ENCODE measurements at regions not wholly inside any gene's neighbourhood (a gene's known extent, or its start where the extent isn't known, plus 50 kb on each side); places are given as distances from the start of the nearest gene placed in this dataset.
"Not testable (repeated sequence)": the region's sequence is repeated elsewhere in the genome, so short reads cannot be mapped to it uniquely, and the experiment has no call there.

DNA sequence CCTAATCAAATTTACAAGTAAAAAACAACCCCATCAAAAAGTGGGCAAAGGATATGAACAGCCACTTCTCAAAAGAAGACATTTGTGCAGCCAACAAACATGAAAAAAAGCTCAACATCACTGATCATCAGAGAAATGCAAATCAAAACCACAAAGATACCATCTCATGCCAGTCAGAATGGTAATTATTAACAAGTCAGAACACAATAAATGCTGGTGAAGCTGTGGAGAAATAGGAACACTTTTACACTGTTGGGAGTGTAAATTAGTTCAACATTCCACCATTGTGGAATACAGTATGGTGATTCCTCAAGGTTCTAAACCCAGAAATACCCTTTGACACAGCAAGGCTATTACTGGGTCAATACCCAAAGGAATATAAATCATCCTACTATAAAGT, 200.5 kb upstream of the SLC16A7 start:
- TF ChIP-seq CTCF, POLR2A (IDR thresholded peaks at IDR 0.05): not testable (repeated sequence)

All from esophagus squamous epithelium (tissue), 4 donors.